HG03565 (cell line): ENCODE measurements at regions not wholly inside any gene's neighbourhood (a gene's known extent, or its start where the extent isn't known, plus 50 kb on each side); places are given as distances from the start of the nearest gene placed in this dataset.
"Not testable (repeated sequence)": the region's sequence is repeated elsewhere in the genome, so short reads cannot be mapped to it uniquely, and the experiment has no call there.

ENCODE experiments used
- ATAC-seq: cut with Tn5 transposase; IDR thresholded peaks from one replicate; pipeline ENCODE4 v1.9.1; 2021; ENCODE audit warnings: mild to moderate bottlenecking, moderate library complexity; ENCODE audit not compliant: unreplicated experiment

DNA sequence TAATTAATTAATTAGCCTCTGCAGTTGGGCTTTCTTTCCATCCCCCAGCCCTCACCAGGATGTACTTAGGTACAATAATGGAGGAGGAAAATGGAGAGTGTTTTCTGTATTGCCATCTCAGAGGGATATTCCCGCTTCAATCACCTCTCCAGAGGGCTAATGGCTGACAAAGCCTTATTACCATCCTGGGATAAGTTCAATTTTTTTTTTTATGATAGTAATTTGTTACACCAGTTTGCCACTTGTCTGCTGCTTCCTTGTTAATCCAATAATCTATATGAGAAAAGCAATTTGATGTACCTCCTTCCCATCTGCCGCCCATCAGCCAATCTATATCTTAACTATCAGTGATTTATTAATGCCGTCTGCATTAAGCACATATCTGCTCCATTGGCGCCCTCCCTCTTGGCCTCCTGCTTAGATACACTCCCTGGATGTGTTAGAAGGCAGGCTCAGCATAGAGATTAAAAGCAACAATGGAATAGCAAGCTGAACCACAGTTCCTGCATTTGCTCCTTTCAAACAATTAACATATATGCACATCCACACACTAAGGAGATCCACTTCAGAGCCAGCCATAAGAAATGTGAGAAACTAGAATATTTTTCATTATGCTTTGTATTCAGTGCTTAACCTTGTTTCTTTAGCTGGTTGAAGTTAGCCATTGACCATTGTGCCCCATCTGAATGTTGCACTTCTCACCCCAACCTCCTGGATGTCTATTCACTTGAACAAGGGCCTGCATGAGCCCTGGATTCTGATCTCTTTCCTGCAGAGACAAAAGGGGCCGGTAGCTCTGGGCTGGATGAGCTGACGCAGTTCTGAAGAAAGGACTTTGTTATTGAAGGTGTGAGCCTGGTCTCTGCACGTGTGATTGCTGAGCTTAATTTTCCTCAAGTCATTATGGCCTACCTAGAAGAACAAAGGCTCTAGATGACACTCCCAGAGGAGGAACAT, 237.3 kb upstream of the GAP43 start:
- ATAC-seq: no peak

DNA sequence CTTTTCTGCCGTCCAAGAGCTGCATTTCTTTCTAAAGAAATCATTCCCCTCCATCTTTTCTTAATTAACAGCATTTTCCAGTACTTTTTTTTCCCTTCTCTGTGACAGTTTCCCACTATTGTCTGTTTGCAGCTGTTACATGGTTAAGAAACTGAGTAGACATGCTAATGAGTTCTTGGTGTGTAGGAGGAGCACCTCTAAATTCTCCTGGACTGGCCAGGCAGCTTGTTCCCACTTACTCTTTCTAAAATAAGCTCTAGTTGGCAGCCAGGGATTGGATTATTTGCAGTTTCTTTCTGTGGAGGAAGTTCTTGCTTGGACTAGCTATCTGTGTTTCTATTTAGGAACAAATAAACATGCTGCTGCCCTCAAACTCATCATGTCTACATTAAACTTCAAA, 235.1 kb upstream of the GAP43 start:
- no peak for ATAC-seq

GRCh38 chr3:115388811-115389210, 234.5 kb upstream of the GAP43 start:
- ATAC-seq: no peak

- ATAC-seq: no peak
Measured at GRCh38 chr3:115396801-115397200, 226.5 kb upstream of the GAP43 start.

- ATAC-seq: no peak
Measured at GRCh38 chr3:115397433-115397832, 225.9 kb upstream of the GAP43 start.

DNA sequence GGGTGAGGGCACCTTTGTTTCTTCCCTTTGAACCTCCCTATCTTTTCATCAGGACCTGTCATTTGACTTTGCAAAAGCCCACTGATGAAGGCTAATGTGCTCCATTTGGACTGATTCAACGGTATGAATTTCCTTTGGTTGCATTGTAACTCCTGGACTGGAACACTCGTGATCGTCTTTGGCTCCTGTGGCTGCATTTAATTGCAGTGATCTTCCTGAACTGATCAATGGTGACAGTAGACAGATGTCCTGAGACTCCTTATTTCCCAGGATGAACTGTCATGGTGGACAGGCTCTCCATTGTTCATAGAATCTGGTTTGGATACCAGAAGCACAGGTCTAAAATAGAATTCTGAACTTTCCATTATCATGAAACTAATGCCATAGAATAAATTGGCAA, 224.8 kb upstream of the GAP43 start:
- ATAC-seq: no peak

GRCh38 chr3:115399750-115400149, 223.6 kb upstream of the GAP43 start:
- ATAC-seq: no peak

DNA sequence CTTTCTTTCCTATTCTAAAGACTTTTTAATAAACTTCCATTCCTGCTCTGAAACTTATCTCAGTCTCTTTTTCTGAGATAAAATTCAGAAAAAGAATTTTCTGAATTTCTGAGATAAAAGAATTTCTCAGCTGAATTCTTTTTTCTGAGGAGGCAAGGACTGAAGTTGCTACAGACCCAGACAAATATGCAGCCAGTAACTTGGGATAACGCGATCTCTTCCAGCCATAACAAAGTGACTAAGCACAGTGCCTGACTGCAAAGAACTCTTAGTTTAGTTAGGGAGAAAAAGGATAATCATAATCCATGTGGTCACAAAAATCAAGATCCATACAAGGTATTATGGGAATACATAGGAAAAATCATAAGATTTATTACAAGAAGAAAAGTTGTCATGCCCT, 222.0 kb upstream of the GAP43 start:
- ATAC-seq: no peak

DNA sequence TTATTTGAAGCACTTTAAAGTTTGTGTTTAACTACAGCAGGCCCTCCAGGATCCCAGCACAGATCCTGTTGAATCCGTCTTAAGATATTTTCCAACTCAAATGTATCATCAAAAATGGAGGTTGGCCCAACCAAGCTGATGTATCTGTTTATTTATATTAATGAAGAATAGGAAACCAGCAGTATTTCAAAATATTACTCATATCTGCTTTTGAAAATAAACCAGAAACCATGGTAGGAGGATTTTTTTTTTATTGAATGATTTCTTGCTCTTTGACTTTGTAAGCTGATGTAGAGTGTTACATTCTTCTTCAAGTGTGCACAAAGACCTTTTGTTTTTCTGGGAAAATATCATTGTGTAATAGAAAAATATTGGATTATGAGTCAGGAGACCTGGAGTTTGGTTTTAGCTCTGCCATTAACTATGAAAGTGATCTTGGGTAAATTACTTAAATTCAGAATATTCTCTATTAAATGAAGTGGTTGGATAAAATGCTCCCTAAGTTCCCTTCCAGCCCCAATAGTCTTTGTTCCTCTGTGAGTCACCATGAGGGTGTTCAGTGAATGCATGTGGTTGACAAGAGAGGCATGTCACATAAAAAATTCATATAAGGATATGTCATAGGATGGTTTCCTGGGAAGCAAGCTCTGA, 221.3 kb upstream of the GAP43 start:
- no peak for ATAC-seq

DNA sequence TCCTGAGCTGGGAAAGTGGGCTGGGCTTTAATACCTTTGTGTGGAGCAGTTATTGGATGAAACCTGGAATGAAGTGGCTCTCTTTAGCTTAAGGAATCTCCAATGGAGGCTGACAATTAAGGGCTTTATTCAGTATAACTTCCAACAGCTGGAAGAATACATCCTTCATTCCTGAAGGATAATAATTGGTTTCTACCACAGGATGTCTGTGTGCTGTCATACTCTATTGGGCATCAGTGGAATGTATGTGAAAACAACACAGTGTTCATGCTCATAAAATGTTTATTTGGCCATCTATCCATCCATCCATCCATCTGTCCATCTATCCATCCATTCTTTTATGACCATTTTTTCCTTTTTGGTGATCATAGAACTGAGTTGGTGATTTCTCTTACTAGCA, 220.7 kb upstream of the GAP43 start:
- no peak for ATAC-seq

- no peak for ATAC-seq
Measured at GRCh38 chr3:115403786-115404185, 219.5 kb upstream of the GAP43 start.

GRCh38 chr3:115409596-115409995, 213.7 kb upstream of the GAP43 start:
- ATAC-seq: no peak

GRCh38 chr3:115414610-115415009, 208.7 kb upstream of the GAP43 start:
- ATAC-seq: not testable (repeated sequence)

GRCh38 chr3:115415246-115415996, 207.9 kb upstream of the GAP43 start:
- ATAC-seq: no peak

GRCh38 chr3:115418583-115418982, 204.7 kb upstream of the GAP43 start:
- ATAC-seq: no peak

DNA sequence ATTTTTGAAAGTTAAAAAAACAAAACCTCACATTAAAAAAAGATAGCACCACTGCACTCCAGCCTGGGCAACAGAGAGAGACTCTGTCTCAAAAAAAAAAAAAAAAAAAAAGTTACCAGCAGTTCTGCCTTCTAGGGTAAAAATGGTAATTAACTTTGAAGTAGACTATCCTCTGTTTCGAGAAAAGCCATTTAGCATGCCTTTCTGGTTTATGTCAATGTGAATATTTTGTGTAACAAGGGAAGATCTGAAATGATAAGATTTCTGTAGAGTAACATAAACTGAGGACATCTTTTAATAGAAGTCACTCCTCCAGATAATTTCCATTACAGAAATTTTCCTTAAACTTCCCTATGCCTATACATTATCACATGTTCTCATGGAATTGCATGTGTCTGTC, 203.2 kb upstream of the GAP43 start:
- ATAC-seq: no peak

DNA sequence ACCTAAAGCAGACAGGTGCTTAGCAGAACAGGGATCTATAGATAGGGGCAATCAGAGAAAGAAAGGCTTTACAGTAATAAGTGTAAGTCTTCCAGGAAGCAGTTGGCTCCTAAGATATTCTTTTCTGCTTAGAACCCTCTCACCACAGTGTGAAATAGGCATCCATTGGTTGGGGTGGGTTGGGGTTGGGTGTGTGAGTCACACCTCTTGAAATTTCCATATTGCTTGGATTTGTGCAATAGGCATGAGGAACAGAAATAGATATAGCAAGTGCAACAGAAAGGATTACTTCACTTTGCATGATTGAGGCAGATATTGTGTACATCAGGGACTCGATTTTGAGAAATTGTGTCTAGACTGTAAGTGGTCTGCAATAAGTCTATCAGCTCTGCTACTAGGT, 200.1 kb upstream of the GAP43 start:
- no peak for ATAC-seq

DNA sequence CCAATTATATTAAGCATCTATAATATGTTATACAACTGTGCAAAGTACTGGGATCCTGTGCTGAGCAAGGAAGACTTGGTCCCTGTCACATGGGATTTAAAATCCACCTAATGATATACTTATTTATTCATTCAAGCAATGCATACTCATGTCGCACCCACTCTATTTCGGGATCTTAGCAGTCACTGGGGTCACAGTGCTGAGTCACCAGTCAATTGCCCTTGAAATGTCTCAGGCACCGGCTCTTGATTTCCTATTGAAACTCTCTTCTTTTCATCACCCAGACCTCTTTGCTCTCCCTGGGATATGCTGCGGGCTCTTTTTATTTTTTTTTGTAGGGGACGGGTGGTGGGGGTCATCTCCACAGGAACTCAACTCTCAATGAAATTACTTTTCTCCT, 194.5 kb upstream of the GAP43 start:
- no peak for ATAC-seq

GRCh38 chr3:115436767-115437301, 186.5 kb upstream of the GAP43 start:
- no peak for ATAC-seq

DNA sequence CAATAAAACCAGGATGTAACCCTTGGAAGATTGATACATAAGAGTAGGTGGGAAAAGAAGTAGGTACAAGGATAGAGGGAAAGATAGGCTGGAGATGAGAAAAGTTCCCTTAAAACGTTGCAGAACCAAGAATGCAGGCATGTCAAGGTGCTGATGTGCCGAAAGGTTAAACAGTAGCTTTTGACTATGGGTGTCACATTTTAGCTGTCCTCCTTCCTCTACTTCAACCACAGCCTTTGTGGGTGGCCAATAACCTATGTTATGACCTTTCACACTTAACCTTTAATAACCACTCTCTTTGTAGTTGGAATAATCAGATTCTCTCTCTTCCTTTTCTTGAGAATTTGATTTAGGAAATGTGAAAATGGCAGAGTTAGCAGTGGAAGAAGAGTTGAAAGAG, 184.5 kb upstream of the GAP43 start:
- ATAC-seq: no peak

DNA sequence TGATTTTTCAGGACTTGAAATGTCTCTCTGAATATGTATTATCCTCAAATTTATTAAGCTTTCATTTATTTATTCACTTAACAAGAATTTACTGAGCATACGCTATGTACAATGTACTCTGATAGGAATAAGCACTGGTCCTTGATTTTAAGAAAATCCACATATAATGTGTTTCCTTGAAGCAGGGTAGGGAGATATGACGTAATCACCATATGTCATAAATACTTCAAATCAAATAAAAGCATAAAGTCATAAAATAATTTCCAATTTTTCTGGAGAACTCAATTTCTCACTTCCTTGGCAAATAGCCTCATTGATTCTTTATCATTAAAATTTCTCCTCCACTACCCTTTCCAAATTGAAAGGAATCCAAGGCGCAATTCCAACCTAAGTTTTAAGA, 177.8 kb upstream of the GAP43 start:
- no peak for ATAC-seq
